Ishikawa (cell line): ENCODE measurements at regions not wholly inside any gene's neighbourhood (a gene's known extent, or its start where the extent isn't known, plus 50 kb on each side); places are given as distances from the start of the nearest gene placed in this dataset.

Source experiments
- CEBPB ChIP-seq: IDR thresholded peaks from 2 replicates; pipeline ENCODE4 v1.6.1; 2012
- CREB1 ChIP-seq: IDR thresholded peaks from 2 replicates; pipeline ENCODE4 v1.6.1; 2012; ENCODE audit warnings: low read depth
- EGR1 ChIP-seq: IDR thresholded peaks from 2 replicates; pipeline ENCODE4 v1.6.1; 2012
- EP300 ChIP-seq: IDR thresholded peaks from 2 replicates; pipeline ENCODE4 v1.6.1; 2012; ENCODE audit warnings: borderline replicate concordance
- FOXM1 ChIP-seq: IDR thresholded peaks from 2 replicates; pipeline ENCODE4 v1.6.1; 2012; ENCODE audit warnings: low read depth, borderline replicate concordance
- MAX ChIP-seq: IDR thresholded peaks from 2 replicates; pipeline ENCODE4 v1.6.1; 2012
- NFIC ChIP-seq: IDR thresholded peaks from 2 replicates; pipeline ENCODE4 v1.6.1; 2012
- RAD21 ChIP-seq: IDR thresholded peaks from 2 replicates; pipeline ENCODE4 v1.6.1; 2012; ENCODE audit warnings: low read depth
- REST ChIP-seq: IDR thresholded peaks from 2 replicates; pipeline ENCODE4 v1.6.1; 2012; ENCODE audit warnings: low read depth, mild to moderate bottlenecking
- TAF1 ChIP-seq: IDR thresholded peaks from 2 replicates; pipeline ENCODE4 v1.6.1; 2012; ENCODE audit warnings: low read depth, mild to moderate bottlenecking
- TCF12 ChIP-seq: IDR thresholded peaks from 2 replicates; pipeline ENCODE4 v1.6.1; 2012; ENCODE audit warnings: low read depth
- TEAD4 ChIP-seq: IDR thresholded peaks from 2 replicates; pipeline ENCODE4 v1.6.1; 2012
- USF1 ChIP-seq: IDR thresholded peaks from 2 replicates; pipeline ENCODE4 v1.6.1; 2012
- YY1 ChIP-seq: IDR thresholded peaks from 2 replicates; pipeline ENCODE4 v1.6.1; 2012; ENCODE audit warnings: low read depth
- ZBTB7A ChIP-seq: IDR thresholded peaks from 2 replicates; pipeline ENCODE4 v1.6.1; 2012; ENCODE audit warnings: low read depth

- TF ChIP-seq CREB1 = no peak
- no peak for TF ChIP-seq YY1
- TF ChIP-seq CEBPB = no peak
- no peak for TF ChIP-seq REST
- TF ChIP-seq EP300 = no peak
- TF ChIP-seq USF1 = no peak
- no peak for TF ChIP-seq NFIC
- TF ChIP-seq FOXM1 = no peak
- no peak for TF ChIP-seq RAD21
- TF ChIP-seq ZBTB7A = no peak
- TF ChIP-seq EGR1 = no peak
- no peak for TF ChIP-seq MAX
- TF ChIP-seq TCF12 = no peak
- TF ChIP-seq TEAD4 = no peak
- no peak for TF ChIP-seq TAF1
Measured at GRCh38 chr6:126618639-126619343, 278.9 kb downstream of the CENPW start.

- TF ChIP-seq NFIC (no peak), RAD21 (no peak)
Measured at GRCh38 chr6:126620719-126621118, 280.8 kb downstream of the CENPW start.

- TF ChIP-seq TAF1 (no peak), EGR1 (no peak), CREB1 (no peak), MAX (no peak), REST (peak; percentile 91), YY1 (no peak), TCF12 (no peak)
Measured at GRCh38 chr6:126625019-126625418, 285.1 kb downstream of the CENPW start.

GRCh38 chr6:126628125-126628524 is 288.2 kb downstream of the CENPW start:
- TF ChIP-seq EP300 (no peak), REST (no peak), RAD21 (no peak), TAF1 (no peak), CEBPB (no peak), EGR1 (no peak), CREB1 (no peak), NFIC (no peak), TCF12 (no peak)

- no peak for TF ChIP-seq CEBPB
- no peak for TF ChIP-seq TAF1
- no peak for TF ChIP-seq REST
- no peak for TF ChIP-seq USF1
- TF ChIP-seq NFIC = no peak
Measured at GRCh38 chr6:126631363-126631762, 291.4 kb downstream of the CENPW start.
